OCI-M2 (cell line): ENCODE measurements at regions not wholly inside any gene's neighbourhood (a gene's known extent, or its start where the extent isn't known, plus 50 kb on each side); places are given as distances from the start of the nearest gene placed in this dataset.

Experiments
- DNase-seq: peaks from one replicate; lab custom pipeline; 2025; ENCODE audit not compliant: unreplicated experiment; lab: John Stamatoyannopoulos, UW

DNA sequence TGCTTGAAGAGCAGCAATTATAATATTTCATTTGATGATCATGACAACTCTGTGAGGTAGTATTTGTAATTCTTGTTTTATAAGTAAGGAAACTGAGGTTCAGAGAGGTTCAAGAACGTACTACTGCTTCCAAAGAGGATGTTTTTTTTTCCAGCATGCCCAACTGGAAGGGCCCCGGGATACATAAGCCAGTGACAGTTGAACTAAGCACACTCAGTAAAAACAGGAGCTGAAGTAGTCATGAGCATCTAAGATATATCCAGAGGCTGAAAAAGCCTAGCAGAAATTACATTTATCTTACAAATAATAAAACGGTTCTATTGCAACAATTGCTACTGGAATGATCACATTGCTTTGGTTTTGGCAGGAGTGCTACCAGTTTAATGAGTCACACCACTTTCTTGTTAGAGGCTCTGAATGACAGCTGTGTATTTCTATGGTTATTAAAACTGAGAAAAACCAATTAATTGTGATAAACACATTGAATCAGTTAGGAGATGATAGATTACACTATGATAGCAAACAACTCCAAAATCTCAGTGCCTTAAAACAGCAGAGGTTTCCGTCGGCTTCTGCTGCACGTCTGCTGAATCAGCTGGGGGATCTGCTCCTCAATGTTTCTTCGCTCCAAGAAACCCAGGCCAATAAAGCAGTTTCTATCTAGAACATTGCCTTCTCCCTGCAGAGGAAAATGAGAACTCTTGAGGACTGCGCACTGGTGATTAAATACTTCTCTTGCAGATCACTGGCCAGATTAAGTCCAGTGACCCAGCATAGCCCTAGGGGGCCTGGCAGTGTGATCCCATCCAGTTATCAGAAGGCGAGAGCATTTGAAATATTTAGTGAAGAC lies 522.7 kb downstream of the PLPP3 start:
- DNase-seq: no peak

DNA sequence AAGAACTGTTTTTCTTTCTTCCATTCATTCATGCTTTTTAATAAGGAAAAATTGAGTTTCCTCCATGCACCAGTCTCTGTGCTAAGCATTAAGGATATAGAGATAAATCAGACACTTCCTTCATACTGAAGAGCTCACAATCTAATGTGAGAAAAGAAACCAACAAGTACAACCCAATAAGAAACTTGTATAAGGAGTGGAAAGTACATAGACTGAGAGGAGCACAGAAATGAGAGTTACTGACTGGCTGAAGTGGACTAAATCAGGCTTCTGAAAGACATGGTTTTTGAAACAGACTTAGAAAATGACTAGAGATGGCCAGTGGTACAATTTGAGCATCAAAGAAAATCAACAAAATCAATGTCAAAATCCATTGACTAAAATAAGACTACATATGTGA lies 524.4 kb downstream of the PLPP3 start:
- no peak for DNase-seq

DNA sequence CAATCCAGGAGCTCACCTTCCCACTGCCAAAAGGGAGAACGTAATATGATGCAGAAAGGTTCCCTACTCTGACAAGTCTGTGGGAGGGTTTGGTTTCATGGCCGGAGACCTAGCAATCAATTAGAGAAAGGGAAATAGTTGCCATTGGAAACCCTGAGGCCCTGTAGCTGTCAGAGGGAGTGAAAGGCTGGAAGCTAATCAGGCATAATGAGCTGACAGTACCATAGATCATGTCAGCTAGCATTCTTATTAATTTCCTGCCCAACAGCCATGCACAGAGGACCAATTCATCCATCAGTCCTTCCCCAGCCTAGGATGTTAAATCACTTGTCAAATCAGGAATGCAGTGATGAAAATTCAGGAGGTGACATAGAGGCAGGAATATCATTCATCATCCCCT lies 527.3 kb downstream of the PLPP3 start:
- no peak for DNase-seq

GRCh38 chr1:56050911-56051310 lies 528.5 kb downstream of the PLPP3 start:
- no peak for DNase-seq

GRCh38 chr1:56045477-56045876 lies 533.9 kb downstream of the PLPP3 start:
- DNase-seq: no peak

GRCh38 chr1:56045062-56045461 lies 534.3 kb downstream of the PLPP3 start:
- DNase-seq: no peak

GRCh38 chr1:56036479-56036878 lies 542.9 kb downstream of the PLPP3 start:
- DNase-seq: no peak

DNA sequence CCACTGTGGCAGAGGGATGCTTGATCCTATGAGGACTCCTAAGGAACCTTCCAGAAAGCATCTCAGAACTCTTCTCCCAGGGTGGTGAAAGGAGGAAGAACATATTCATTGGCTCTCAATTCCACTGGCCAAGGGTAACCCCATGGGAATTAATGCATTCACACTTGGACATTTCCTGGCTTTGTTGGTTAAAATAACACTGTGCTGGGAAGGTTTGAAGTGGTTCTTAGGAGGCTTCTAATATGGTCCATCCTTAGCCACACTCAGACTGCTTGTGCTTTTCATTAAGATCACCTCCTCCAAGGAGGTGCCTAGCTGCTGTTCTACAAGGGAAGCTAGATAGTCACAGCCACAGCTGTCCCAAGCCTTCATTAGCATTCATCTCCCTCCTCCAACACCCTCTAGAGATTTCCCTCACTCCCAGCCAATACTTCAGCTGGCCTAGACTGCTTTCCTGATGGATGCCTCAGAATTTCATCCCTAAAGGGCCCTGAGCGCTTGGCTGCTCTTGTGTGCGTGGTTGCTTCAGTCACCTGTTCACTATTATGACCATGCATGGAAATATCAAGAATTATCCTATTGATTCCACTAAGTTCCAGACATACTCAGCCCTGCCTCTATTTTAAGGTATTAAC lies 544.4 kb downstream of the PLPP3 start:
- no peak for DNase-seq

- DNase-seq: no peak
Measured at GRCh38 chr1:56034222-56034621, 545.1 kb downstream of the PLPP3 start.

GRCh38 chr1:56033321-56034037 lies 545.9 kb downstream of the PLPP3 start:
- no peak for DNase-seq

- DNase-seq: no peak
Measured at GRCh38 chr1:56032096-56032676, 547.2 kb downstream of the PLPP3 start.

DNA sequence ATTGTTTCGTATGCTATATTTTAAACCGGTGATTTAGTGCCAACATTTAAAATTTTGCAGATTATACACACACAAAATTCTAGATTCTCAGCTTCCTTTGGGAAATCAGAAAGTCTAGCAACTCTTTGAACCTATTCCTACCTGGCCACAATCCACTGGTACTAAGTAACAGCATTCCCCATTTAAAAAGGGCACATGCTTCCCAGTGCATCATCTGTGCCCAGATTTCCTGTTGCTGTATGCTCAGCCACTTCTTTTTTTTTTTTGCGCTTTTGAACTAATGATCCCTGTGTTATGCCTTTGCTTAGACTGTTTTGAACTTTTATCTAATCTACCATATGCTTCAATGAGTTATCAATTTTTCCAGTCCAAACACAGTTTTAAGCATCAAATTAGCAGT lies 548.4 kb downstream of the PLPP3 start:
- DNase-seq: no peak

DNA sequence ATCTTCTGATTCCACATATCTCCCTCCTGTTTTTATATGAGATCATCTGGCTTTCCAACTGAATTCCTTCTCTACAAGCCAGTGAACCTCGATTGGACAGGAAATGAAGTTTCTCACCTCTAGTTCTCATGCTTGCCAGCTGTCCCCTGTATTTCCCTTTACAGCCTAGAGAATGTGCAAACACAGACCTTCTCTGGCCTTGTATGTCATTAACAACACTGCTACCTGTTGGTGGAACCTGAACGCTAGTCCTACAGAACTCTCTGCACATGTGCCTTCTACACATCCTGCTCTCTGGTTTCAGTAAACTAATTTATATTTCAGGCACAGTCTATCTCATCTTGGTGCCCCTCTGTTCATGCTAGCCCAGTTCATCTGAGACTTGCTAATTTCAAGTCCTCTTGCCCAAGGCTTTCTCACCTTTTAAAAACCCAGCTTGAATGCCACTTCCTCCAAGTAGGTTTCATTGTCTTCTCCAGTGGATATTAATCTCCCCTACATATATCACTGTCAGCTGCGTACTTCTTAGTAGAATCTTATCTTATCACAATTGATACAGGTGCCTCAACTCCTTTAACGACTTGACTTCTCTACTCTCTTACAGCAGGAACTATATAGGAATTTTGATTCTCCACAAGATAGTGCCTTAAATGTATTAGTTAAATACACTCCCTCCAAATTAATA lies 549.9 kb downstream of the PLPP3 start:
- no peak for DNase-seq

GRCh38 chr1:56028911-56029310 lies 550.5 kb downstream of the PLPP3 start:
- DNase-seq: no peak

GRCh38 chr1:56028244-56028643 lies 551.1 kb downstream of the PLPP3 start:
- no peak for DNase-seq

DNA sequence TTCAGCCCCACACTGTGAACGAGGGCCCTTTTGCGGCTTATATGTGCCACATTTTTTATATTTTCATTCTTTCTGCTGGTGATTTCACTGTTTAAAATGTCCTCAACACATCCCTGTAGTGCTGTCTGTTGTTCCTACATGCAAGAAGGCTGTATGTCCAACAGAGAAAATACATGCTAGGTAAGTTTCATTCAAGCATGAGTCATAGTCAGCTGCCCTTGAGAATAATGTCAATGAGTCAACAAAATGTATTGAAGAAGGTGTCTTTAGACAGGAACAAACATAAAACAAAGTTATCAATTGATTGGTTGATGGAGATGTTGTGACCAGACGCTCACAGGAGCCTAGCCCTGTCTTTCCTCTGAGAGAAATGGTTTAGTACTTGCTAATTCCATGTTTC lies 553.4 kb downstream of the PLPP3 start:
- no peak for DNase-seq

DNA sequence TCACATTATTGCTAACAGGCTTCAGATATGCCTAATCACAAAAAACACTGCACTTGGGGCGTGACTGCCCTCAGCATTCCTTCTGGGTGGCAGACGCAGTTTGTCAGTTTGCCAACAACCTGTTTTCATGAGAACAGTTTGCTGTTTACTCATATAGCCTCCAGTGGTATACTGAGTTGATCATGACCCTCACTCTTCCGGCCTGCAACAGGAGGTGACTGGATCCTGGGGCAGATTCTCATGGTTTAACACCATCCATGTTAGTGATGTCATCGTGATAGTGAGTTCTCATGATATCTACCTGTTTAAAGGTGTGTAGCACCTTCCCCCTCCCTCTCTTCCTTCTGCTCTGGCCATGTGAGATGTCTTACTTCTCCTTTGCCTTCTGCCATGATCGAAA lies 555.2 kb downstream of the PLPP3 start:
- no peak for DNase-seq

DNA sequence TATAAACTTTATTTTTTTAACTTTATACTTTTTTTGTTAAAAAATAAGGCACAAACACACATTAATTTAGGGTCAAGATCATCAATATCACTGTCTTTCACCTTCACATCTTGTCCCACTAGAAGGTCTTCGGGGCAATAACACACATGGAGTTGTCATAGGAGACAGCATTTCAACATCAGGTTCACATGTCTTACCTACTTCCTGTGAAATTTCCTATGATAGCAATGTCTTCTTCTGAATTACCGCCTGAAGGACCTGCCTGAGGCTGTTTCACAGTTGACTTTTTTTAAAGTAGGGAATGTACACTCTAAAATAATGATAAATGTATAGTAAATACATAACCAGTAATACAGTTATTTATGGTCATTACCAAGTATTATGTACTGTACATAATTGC lies 559.4 kb downstream of the PLPP3 start:
- DNase-seq: no peak

DNA sequence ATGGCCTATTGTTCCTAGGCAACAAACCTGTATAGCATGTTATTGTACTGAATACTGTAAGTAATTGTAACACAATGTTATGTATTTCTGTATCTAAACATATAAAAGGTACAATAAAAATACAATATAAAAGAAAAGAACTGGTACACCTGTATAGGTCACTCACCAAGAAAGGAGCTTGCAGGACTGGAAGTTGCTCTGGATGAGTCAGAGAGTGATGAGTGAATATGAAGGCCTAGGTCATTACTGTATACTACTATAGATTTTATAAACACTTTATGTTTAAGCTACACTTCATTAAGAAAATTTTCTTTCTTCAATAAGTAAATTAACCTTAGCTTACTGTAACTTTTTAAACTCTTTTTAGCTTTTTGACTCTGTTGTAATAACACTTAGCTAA lies 559.9 kb downstream of the PLPP3 start:
- DNase-seq: no peak

DNA sequence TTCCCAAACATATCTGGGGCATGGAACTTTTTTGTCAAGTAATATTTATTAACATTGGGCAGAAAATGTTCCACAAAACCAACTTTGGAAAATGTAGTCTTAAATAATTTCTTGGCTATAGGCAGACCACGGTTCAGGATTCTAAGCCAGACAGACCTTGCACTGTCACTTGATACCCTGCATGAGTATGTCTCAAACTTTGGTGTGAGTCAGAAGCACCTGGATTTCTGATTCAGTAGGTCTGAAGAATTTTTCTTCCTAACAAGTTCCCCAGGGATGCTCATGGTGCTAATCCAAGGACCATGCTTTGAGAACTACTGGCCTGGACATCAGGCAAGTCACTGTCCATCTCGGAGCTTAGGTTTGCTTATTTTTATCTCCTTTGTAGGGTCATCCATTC lies 562.0 kb downstream of the PLPP3 start:
- no peak for DNase-seq

DNA sequence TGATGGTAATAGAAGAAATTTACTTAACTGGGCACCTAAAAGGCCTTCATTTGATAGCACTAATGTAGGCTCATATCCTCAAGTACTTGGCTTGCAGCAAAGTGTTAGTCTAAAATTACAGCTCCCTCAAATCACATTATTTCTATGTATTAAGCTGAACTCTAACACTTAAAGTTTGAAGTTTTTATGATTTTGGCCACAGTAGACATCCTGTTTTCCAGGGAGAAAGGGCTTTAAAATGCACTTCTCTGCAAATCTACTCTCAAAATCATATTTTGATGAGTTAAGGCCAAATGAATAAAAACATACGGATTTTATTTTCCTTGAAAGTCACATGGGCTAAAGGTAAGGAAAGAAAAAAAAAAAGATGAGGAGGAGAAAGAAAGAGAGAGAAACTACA lies 575.5 kb downstream of the PLPP3 start:
- no peak for DNase-seq
